ENCODE measurements at regions not wholly inside any gene's neighbourhood (a gene's known extent, or its start where the extent isn't known, plus 50 kb on each side); places are given as distances from the start of the nearest gene placed in this dataset.

GRCh38 chrX:129227366-129227765 lies 295.9 kb downstream of the SMARCA1 start:
- no peak for TF ChIP-seq POLR2A (IDR thresholded peaks at IDR 0.05)
- no peak for TF ChIP-seq CTCF (IDR thresholded peaks at IDR 0.05)

Data from sigmoid colon (tissue), 3 donors.